Nephron progenitor cell (in vitro differentiated cells): ENCODE measurements at regions not wholly inside any gene's neighbourhood (a gene's known extent, or its start where the extent isn't known, plus 50 kb on each side); places are given as distances from the start of the nearest gene placed in this dataset.

Experiments used
- DNase-seq: peaks from one replicate; pipeline ENCODE4 v3.0.0; 2021
- H3K27ac Mint-ChIP-seq: 2 replicates; pipeline ENCODE4 v1.8.0; 2021; ENCODE audit warnings: mild to moderate bottlenecking, moderate library complexity, mixed read lengths
- H3K27me3 Mint-ChIP-seq: 2 replicates; pipeline ENCODE4 v1.8.0; 2021; ENCODE audit warnings: mild to moderate bottlenecking, low read depth, mixed read lengths; ENCODE audit not compliant: poor library complexity
- H3K36me3 Mint-ChIP-seq: 2 replicates; pipeline ENCODE4 v1.8.0; 2021; ENCODE audit warnings: low read depth, mixed read lengths
- H3K4me1 Mint-ChIP-seq: 2 replicates; pipeline ENCODE4 v1.8.0; 2021; ENCODE audit warnings: mixed read lengths
- H3K4me3 Mint-ChIP-seq: 2 replicates; pipeline ENCODE4 v1.8.0; 2021; ENCODE audit warnings: mild to moderate bottlenecking, moderate library complexity, mixed read lengths
- H3K9me3 Mint-ChIP-seq: 2 replicates; pipeline ENCODE4 v1.8.0; 2021; ENCODE audit warnings: mild to moderate bottlenecking, moderate library complexity, mixed read lengths
- CTCF ChIP-seq: fragments of 200-600 bp; sonication (generic); IDR thresholded peaks from 2 replicates; pipeline ENCODE4 v1.5.0; 2021; ENCODE audit warnings: antibody characterized with exemption

DNA sequence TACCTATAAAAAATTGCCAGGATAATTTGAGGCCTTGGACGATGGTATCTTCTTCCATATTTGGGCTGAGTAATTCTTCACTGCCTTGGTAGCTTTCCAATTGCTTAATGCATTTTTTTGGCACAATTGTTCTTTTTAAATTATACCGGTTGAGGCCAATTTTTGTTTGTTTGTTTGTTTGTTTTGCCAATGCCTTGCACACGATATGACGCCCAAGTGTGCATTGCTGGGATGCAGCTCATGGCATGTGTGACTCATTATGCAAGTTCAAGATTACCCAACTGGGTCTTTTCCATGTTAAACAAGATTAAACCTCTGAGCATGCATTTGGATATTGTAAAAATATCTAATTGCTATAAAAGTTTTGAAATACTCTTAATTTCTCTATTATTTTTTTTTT lies 71.1 kb upstream of the KCNIP4 start:
- Mint-ChIP-seq H3K36me3 (no peaks in the 10 kb centered on the region), H3K4me3 (no peak overlapping the region), H3K27me3 (no peaks in the 10 kb centered on the region), H3K4me1 (no peaks in the 10 kb centered on the region), H3K9me3 (no peaks in the 10 kb centered on the region), H3K27ac (no peak overlapping the region)
- no peak for TF ChIP-seq CTCF
- no peak for DNase-seq

- no peak for TF ChIP-seq CTCF
- H3K27ac Mint-ChIP-seq: no peak overlapping the region
- DNase-seq: no peak
- H3K27me3 Mint-ChIP-seq: no peaks in the 10 kb centered on the region
- H3K4me1 Mint-ChIP-seq: no peaks in the 10 kb centered on the region
- H3K36me3 Mint-ChIP-seq: no peaks in the 10 kb centered on the region
- H3K9me3 Mint-ChIP-seq: no peaks in the 10 kb centered on the region
- no peak overlapping the region for H3K4me3 Mint-ChIP-seq
Observed at GRCh38 chr4:22014222-22014741, 65.7 kb upstream of the KCNIP4 start.

DNA sequence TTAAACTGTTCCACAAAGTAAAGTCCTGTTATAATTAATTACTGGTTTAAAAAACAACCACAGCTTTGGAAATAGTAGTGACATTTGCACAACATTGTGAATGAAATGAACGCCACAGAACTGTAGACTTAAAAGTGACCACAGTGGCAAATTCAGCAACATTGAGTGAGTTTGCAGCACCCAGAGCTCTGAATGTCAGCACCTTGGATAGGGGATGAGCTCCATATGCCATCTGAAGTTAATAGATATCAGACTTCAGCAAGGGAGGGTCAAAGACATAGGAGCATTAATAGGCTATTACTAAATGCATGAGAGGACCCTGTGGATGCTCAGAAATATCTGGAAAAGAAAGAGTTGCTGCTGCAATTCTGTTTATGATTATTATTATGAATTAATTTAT lies 55.3 kb upstream of the KCNIP4 start:
- no peak for TF ChIP-seq CTCF

More for the DNA sequence above, 55.3 kb upstream of the KCNIP4 start:
- DNase-seq: peak; percentile 6
- no peak overlapping the region for H3K4me3 Mint-ChIP-seq
- H3K4me1 Mint-ChIP-seq: no peaks in the 10 kb centered on the region
- no peaks in the 10 kb centered on the region for H3K36me3 Mint-ChIP-seq
- peaks cover 6% of the 10 kb centered on the region for H3K27me3 Mint-ChIP-seq
- H3K9me3 Mint-ChIP-seq: peaks cover 17% of the 10 kb centered on the region
- no peak overlapping the region for H3K27ac Mint-ChIP-seq
